Prostate gland (tissue), 2 donors: ENCODE measurements at regions not wholly inside any gene's neighbourhood (a gene's known extent, or its start where the extent isn't known, plus 50 kb on each side); places are given as distances from the start of the nearest gene placed in this dataset.

Experiments
- DNase-seq: peaks from one replicate; pipeline ENCODE4 v3.0.0-alpha.2; 2019; ENCODE audit warnings: low spot score
- H3K27ac ChIP-seq, 2 donors: fragments of 200-600 bp; sonication (generic); 2 replicates each; pipeline ENCODE4 v1.5.1; 2017 to 2019
- H3K27me3 ChIP-seq: fragments of 200-600 bp; sonication (generic); replicated peaks from 2 replicates; pipeline ENCODE4 v1.5.1; 2019; ENCODE audit not compliant: insufficient read depth
- H3K36me3 ChIP-seq, 2 donors: fragments of 200-600 bp; sonication (generic); 1 replicate in 1 of 2; 2 replicates in 1 of 2; pipeline versions ENCODE4 v1.5.1 to v1.8.1; 2017 to 2019
- H3K4me1 ChIP-seq: fragments of 200-600 bp; sonication (generic); replicated peaks from 2 replicates; pipeline ENCODE4 v1.5.1; 2019
- H3K4me3 ChIP-seq, 2 donors: fragments of 200-600 bp; sonication (generic); 2 replicates each; pipeline ENCODE4 v1.5.1; 2017 to 2019
- H3K9me3 ChIP-seq: fragments of 200-600 bp; sonication (generic); 2 replicates; pipeline ENCODE4 v1.5.1; 2017
- CTCF ChIP-seq, 4 experiments: fragments of 200-600 bp in 2 of 4; fragments of 450-650 bp in 2 of 4; sonication (generic) in 2 of 4; IDR thresholded peaks; 1 replicate in 3 of 4; 2 replicates in 1 of 4; pipeline ENCODE4 v1.5.1; 2016 to 2019; ENCODE audit warnings: antibody characterized with exemption in 4 of 4, mild to moderate bottlenecking in 2 of 4, moderate library complexity in 2 of 4
- POLR2A ChIP-seq: fragments of 450-650 bp; IDR thresholded peaks from one replicate; pipeline ENCODE4 v1.6.1; 2016; ENCODE audit warnings: antibody characterized with exemption, mild to moderate bottlenecking
- POLR2AphosphoS5 ChIP-seq: sonication (generic); formaldehyde crosslinking; IDR thresholded peaks from one replicate; pipeline ENCODE4 v1.6.1; 2017; ENCODE audit warnings: antibody characterized with exemption
- WGBS: methylation state at CpG from one replicate; pipeline ENCODE4 v1.1.5; 2018; 5-methylcytosine and 5-hydroxymethylcytosine counted together
- intact Hi-C: fragments of 100-400 bp; cut with DNase I; formaldehyde crosslinking; loops from one replicate; pipeline ENCODE4 v1.14.2; 2022

- Histone ChIP-seq H3K4me3 (no peak overlapping the region), H3K9me3 (no peaks in the 10 kb centered on the region), H3K27ac (no peak overlapping the region), H3K36me3 (no peaks in the 10 kb centered on the region), H3K27me3 (no peaks in the 10 kb centered on the region), H3K4me1 (no peaks in the 10 kb centered on the region)
- no peak for TF ChIP-seq CTCF (IDR thresholded peaks at IDR 0.05)
- TF ChIP-seq POLR2A = no peak
- no peak for TF ChIP-seq POLR2AphosphoS5
- 57% methylated on average over 3 of the region's 3 CpGs for WGBS
- intact Hi-C loops = no loop called here
- DNase-seq = no peak
Measured at GRCh38 chr1:90501281-90501680, 215.8 kb downstream of the BARHL2 start.

- Histone ChIP-seq H3K36me3 (no peaks in the 10 kb centered on the region), H3K27me3 (no peaks in the 10 kb centered on the region), H3K4me1 (no peaks in the 10 kb centered on the region), H3K27ac (no peak overlapping the region), H3K4me3 (no peak overlapping the region), H3K9me3 (no peaks in the 10 kb centered on the region)
- intact Hi-C loops = no loop called here
- DNase-seq = no peak
- 67% methylated on average over 11 of the region's 11 CpGs for WGBS
- TF ChIP-seq POLR2A = no peak
- TF ChIP-seq CTCF (IDR thresholded peaks at IDR 0.05) = no peak
- TF ChIP-seq POLR2AphosphoS5 = no peak
Measured at GRCh38 chr1:90494748-90495282, 222.3 kb downstream of the BARHL2 start.

GRCh38 chr1:90488451-90488850 is 228.7 kb downstream of the BARHL2 start:
- TF ChIP-seq POLR2A = no peak
- TF ChIP-seq CTCF (IDR thresholded peaks at IDR 0.05) = no peak
- TF ChIP-seq POLR2AphosphoS5 = no peak
- WGBS = 68% methylated on average over 5 of the region's 5 CpGs
- intact Hi-C loops = no loop called here

GRCh38 chr1:90486996-90487395 is 230.1 kb downstream of the BARHL2 start:
- H3K36me3 ChIP-seq = no peaks in the 10 kb centered on the region
- DNase-seq = no peak
- intact Hi-C loops = no loop called here
- no peaks in the 10 kb centered on the region for H3K27me3 ChIP-seq
- H3K4me3 ChIP-seq = no peak overlapping the region
- H3K9me3 ChIP-seq = no peaks in the 10 kb centered on the region
- H3K4me1 ChIP-seq = no peaks in the 10 kb centered on the region
- no peak overlapping the region for H3K27ac ChIP-seq
- no peak for TF ChIP-seq POLR2AphosphoS5
- no peak for TF ChIP-seq POLR2A
- TF ChIP-seq CTCF (IDR thresholded peaks at IDR 0.05) = no peak
- 81% methylated on average over 3 of the region's 3 CpGs for WGBS

More at GRCh38 chr1:90488451-90488850, 228.7 kb downstream of the BARHL2 start:
- H3K9me3 ChIP-seq = no peaks in the 10 kb centered on the region
- no peak overlapping the region for H3K27ac ChIP-seq
- no peak overlapping the region for H3K4me3 ChIP-seq
- no peaks in the 10 kb centered on the region for H3K27me3 ChIP-seq
- no peaks in the 10 kb centered on the region for H3K4me1 ChIP-seq
- no peak for DNase-seq
- no peaks in the 10 kb centered on the region for H3K36me3 ChIP-seq

GRCh38 chr1:90486134-90486824 is 230.8 kb downstream of the BARHL2 start:
- Histone ChIP-seq H3K4me1 (no peaks in the 10 kb centered on the region), H3K4me3 (no peak overlapping the region), H3K36me3 (no peaks in the 10 kb centered on the region), H3K27me3 (no peaks in the 10 kb centered on the region), H3K9me3 (no peaks in the 10 kb centered on the region), H3K27ac (no peak overlapping the region)
- TF ChIP-seq POLR2AphosphoS5 (no peak), POLR2A (no peak), CTCF (IDR thresholded peaks at IDR 0.05) (no peak)
- intact Hi-C loops = no loop called here
- no peak for DNase-seq
- 92% methylated on average over 1 of the region's 1 CpG for WGBS
